ENCODE measurements at regions not wholly inside any gene's neighbourhood (a gene's known extent, or its start where the extent isn't known, plus 50 kb on each side); places are given as distances from the start of the nearest gene placed in this dataset.

- TF ChIP-seq POLR2A (IDR thresholded peaks at IDR 0.05) (no peak), CTCF (IDR thresholded peaks at IDR 0.05) (no peak)
Measured at GRCh38 chr10:76624470-76624869, 1013.1 kb downstream of the KCNMA1 start.

Measured in testis (tissue), 2 donors.